Tibial nerve (tissue), 4 donors: ENCODE measurements at regions not wholly inside any gene's neighbourhood (a gene's known extent, or its start where the extent isn't known, plus 50 kb on each side); places are given as distances from the start of the nearest gene placed in this dataset.

Experiments used
- DNase-seq, 2 donors: peaks; one replicate each; pipeline ENCODE4 v3.0.0-alpha.2; 2019; ENCODE audit warnings: low spot score in 2 of 2
- H3K27ac ChIP-seq, 4 donors: fragments of 200-600 bp; sonication (generic) in 3 of 4; one replicate each; pipeline ENCODE4 v1.5.1; 2017 to 2019; ENCODE audit warnings: mild to moderate bottlenecking in 1 of 4
- H3K27me3 ChIP-seq, 2 donors: fragments of 200-600 bp; sonication (generic) in 1 of 2; one replicate each; pipeline versions ENCODE4 v1.5.1 to v1.6.0; 2017 to 2019
- H3K36me3 ChIP-seq, 3 donors: fragments of 200-600 bp; sonication (generic); one replicate each; pipeline ENCODE4 v1.5.1; 2018 to 2019
- H3K4me1 ChIP-seq, 4 donors: fragments of 200-600 bp; sonication (generic) in 3 of 4; one replicate each; pipeline ENCODE4 v1.5.1; 2017 to 2019
- H3K4me3 ChIP-seq, 4 donors: fragments of 200-600 bp; sonication (generic) in 3 of 4; one replicate each; pipeline ENCODE4 v1.5.1; 2017 to 2019; ENCODE audit warnings: mild to moderate bottlenecking in 1 of 4, moderate library complexity in 1 of 4
- H3K9me3 ChIP-seq, 4 donors: fragments of 200-600 bp; sonication (generic) in 3 of 4; one replicate each; pipeline ENCODE4 v1.5.1; 2017 to 2019
- CTCF ChIP-seq, 5 experiments: fragments of 200-600 bp in 3 of 5; fragments of 450-650 bp in 2 of 5; sonication (generic) in 3 of 5; IDR thresholded peaks; one replicate each; pipeline ENCODE4 v1.5.1; 2016 to 2019; ENCODE audit warnings: antibody characterized with exemption in 5 of 5, mild to moderate bottlenecking in 3 of 5, moderate library complexity in 2 of 5
- EP300 ChIP-seq, 2 donors: sonication (generic); formaldehyde crosslinking; IDR thresholded peaks; one replicate each; pipeline ENCODE4 v1.6.1; 2017; ENCODE audit warnings: antibody characterized with exemption in 2 of 2, mild to moderate bottlenecking in 1 of 2
- POLR2A ChIP-seq, 2 donors: fragments of 450-650 bp; IDR thresholded peaks; one replicate each; pipeline ENCODE4 v1.6.1; 2017; ENCODE audit warnings: antibody characterized with exemption in 2 of 2, mild to moderate bottlenecking in 2 of 2, moderate library complexity in 2 of 2
- WGBS, 2 donors: methylation state at CpG; one replicate each; pipeline ENCODE4 v1.1.5; 2018; 5-methylcytosine and 5-hydroxymethylcytosine counted together

DNA sequence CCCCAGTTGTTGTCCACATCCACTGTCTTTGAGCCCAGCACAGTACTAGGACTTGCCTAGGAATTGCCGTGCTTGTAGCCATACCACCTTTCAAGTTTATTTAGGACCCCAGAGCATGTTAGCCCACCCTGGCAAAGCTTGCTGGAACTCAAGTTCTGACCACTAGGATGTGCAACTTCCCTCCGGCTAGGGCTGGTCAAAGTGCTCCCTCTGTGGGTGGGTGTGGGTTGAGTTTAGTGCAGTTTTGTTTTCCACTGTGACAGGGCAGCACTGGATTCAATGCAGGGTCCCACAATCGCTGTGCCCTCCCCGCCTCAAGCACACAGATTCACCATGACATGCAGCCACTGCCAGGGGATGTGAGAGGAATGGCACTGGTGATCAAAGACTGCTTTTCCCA is 96.0 kb downstream of the RASGEF1B start:
- WGBS, 2 donors = 76 to 89% methylated on average over 4 of the region's 4 CpGs
- TF ChIP-seq POLR2A (IDR thresholded peaks at IDR 0.05) (no peak), EP300 (IDR thresholded peaks at IDR 0.05) (no peak), CTCF (IDR thresholded peaks at IDR 0.05) (no peak)

DNA sequence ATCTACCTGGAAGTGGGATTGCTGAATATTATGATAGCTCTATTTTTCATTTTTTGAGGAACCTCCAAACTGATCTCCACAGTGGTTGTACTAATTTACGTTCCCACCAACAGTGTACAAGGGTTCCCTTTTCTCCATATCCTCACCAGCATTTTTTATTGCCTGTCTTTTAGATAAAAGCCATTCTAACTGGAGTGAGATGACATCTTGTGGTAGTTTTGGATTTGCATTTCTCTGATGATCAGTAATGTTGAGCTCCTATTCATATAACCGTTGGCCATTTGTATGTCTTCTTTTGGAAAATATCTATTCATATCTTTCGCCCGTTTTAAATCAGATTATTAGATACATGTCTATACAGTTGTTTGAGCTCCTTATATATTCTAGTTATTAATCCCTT is 101.8 kb downstream of the RASGEF1B start:
- H3K9me3 ChIP-seq = peaks cover 0 to 6% (median 0%) of the 10 kb centered on the region in 4 donors
- no peaks in the 10 kb centered on the region for H3K36me3 ChIP-seq
- no peaks in the 10 kb centered on the region for H3K4me1 ChIP-seq
- TF ChIP-seq EP300 (IDR thresholded peaks at IDR 0.05) (no peak), POLR2A (IDR thresholded peaks at IDR 0.05) (no peak), CTCF (IDR thresholded peaks at IDR 0.05) (no peak)
- no peak overlapping the region for H3K27ac ChIP-seq
- H3K27me3 ChIP-seq = no peaks in the 10 kb centered on the region
- DNase-seq = no peak
- H3K4me3 ChIP-seq = no peak overlapping the region
- 85 to 87% methylated on average over 4 of the region's 4 CpGs for WGBS, 2 donors

More for the DNA sequence above, 96.0 kb downstream of the RASGEF1B start:
- no peaks in the 10 kb centered on the region for H3K36me3 ChIP-seq
- no peaks in the 10 kb centered on the region for H3K27me3 ChIP-seq
- DNase-seq = no peak
- no peak overlapping the region for H3K27ac ChIP-seq
- H3K9me3 ChIP-seq = peaks cover 0 to 6% (median 0%) of the 10 kb centered on the region in 4 donors
- no peak overlapping the region for H3K4me3 ChIP-seq
- H3K4me1 ChIP-seq = no peaks in the 10 kb centered on the region

GRCh38 chr4:81366779-81367178 is 104.9 kb downstream of the RASGEF1B start:
- H3K36me3 ChIP-seq = no peaks in the 10 kb centered on the region
- no peak for DNase-seq
- H3K4me1 ChIP-seq = no peaks in the 10 kb centered on the region
- no peak overlapping the region for H3K27ac ChIP-seq
- H3K27me3 ChIP-seq = no peaks in the 10 kb centered on the region
- H3K9me3 ChIP-seq = no peaks in the 10 kb centered on the region
- TF ChIP-seq POLR2A (IDR thresholded peaks at IDR 0.05) = no peak
- no peak for TF ChIP-seq CTCF (IDR thresholded peaks at IDR 0.05)
- TF ChIP-seq EP300 (IDR thresholded peaks at IDR 0.05) = no peak
- H3K4me3 ChIP-seq = no peak overlapping the region
- WGBS, 2 donors = 63 to 69% methylated on average over 4 of the region's 4 CpGs

DNA sequence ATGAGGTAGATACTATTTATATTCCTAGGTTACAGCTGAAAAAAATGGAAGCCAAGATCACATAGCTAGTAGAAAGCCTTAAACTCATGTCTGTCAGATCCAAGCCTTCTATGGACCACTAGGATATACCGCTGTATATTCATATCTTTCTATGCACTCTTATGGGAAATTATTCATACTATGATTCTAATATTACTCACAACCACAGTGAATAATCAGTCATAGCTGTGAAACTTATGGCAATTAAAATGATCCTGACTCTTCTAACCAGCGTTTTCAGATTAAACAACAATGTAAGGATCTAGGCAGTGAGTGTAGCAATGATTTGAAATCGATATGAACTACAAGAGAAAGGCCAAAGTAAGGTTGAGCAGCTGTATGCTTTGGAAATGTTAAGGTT is 111.0 kb downstream of the RASGEF1B start:
- no peaks in the 10 kb centered on the region for H3K9me3 ChIP-seq
- no peak overlapping the region for H3K4me3 ChIP-seq
- H3K36me3 ChIP-seq = no peaks in the 10 kb centered on the region
- H3K27ac ChIP-seq = no peak overlapping the region
- DNase-seq = no peak
- H3K27me3 ChIP-seq = peaks cover 0 to 3% of the 10 kb centered on the region in 2 donors
- no peaks in the 10 kb centered on the region for H3K4me1 ChIP-seq
- TF ChIP-seq EP300 (IDR thresholded peaks at IDR 0.05) (no peak), POLR2A (IDR thresholded peaks at IDR 0.05) (no peak), CTCF (IDR thresholded peaks at IDR 0.05) (no peak)
- WGBS, 2 donors = 81 to 88% methylated on average over 3 of the region's 3 CpGs

DNA sequence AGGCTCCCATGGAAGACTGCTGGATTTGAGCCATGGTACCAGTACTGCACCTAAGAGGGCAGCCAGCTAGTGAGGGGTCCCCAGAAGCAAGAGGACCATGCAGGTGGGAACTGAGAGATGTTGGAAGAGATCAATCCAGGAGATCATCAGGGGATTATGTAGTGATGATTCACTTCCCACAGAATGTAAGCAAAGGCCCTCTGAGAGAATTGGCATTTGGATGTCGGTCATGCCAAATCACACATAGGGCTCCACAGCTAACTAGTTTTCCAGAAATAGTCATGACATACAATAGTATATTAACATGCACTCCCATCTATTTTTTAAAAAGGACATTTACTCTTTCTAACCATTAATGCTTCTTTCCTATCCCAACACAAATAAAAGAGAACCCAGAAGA is 112.5 kb downstream of the RASGEF1B start:
- WGBS, 2 donors = 94 to 97% methylated on average over 1 of the region's 1 CpG
- Histone ChIP-seq H3K9me3 (no peaks in the 10 kb centered on the region), H3K4me1 (no peaks in the 10 kb centered on the region), H3K27me3 (peaks cover 0 to 3% of the 10 kb centered on the region in 2 donors), H3K27ac (no peak overlapping the region), H3K4me3 (no peak overlapping the region), H3K36me3 (no peaks in the 10 kb centered on the region)
- TF ChIP-seq EP300 (IDR thresholded peaks at IDR 0.05) (no peak), CTCF (IDR thresholded peaks at IDR 0.05) (no peak), POLR2A (IDR thresholded peaks at IDR 0.05) (no peak)
- DNase-seq = no peak
